ENCODE measurements at regions not wholly inside any gene's neighbourhood (a gene's known extent, or its start where the extent isn't known, plus 50 kb on each side); places are given as distances from the start of the nearest gene placed in this dataset.

- no peak for DNase-seq (ENCODE audit: low spot score)
- Mint-ChIP-seq H3K27me3 (ENCODE audit: low read depth) (no peaks in the 10 kb centered on the region), H3K4me3 (ENCODE audit: unreplicated experiment) (no peak overlapping the region), H3K4me1 (ENCODE audit: low read depth) (peaks cover 7% of the 10 kb centered on the region), H3K27ac (ENCODE audit: unreplicated experiment) (no peak overlapping the region), H3K36me3 (ENCODE audit: low read depth) (peaks cover 21% of the 10 kb centered on the region), H3K9me3 (ENCODE audit: low read depth) (peaks cover 58% of the 10 kb centered on the region)
- no peak for TF ChIP-seq CTCF (IDR thresholded peaks at IDR 0.05)
Observed at GRCh38 chr7:22645418-22646181, 81.4 kb upstream of the IL6 start.

GRCh38 chr7:22642454-22642853 is 84.5 kb upstream of the IL6 start:
- H3K4me1 Mint-ChIP-seq (ENCODE audit: low read depth), result peaks cover 4% of the 10 kb centered on the region
- DNase-seq (ENCODE audit: low spot score), result no peak
- peaks cover 48% of the 10 kb centered on the region for H3K9me3 Mint-ChIP-seq (ENCODE audit: low read depth)
- no peak for TF ChIP-seq CTCF (IDR thresholded peaks at IDR 0.05)
- H3K27me3 Mint-ChIP-seq (ENCODE audit: low read depth), result no peaks in the 10 kb centered on the region
- peaks cover 20% of the 10 kb centered on the region for H3K36me3 Mint-ChIP-seq (ENCODE audit: low read depth)
- no peak overlapping the region for H3K4me3 Mint-ChIP-seq (ENCODE audit: unreplicated experiment)
- no peak overlapping the region for H3K27ac Mint-ChIP-seq (ENCODE audit: unreplicated experiment)

GRCh38 chr7:22640269-22640668 is 86.7 kb upstream of the IL6 start:
- H3K4me3 Mint-ChIP-seq (ENCODE audit: unreplicated experiment), result no peak overlapping the region

GRCh38 chr7:22639396-22639795 is 87.6 kb upstream of the IL6 start:
- no peak for DNase-seq (ENCODE audit: low spot score)
- H3K4me3 Mint-ChIP-seq (ENCODE audit: unreplicated experiment), result no peak overlapping the region
- TF ChIP-seq CTCF (IDR thresholded peaks at IDR 0.05), result no peak
- no peaks in the 10 kb centered on the region for H3K27me3 Mint-ChIP-seq (ENCODE audit: low read depth)
- no peak overlapping the region for H3K27ac Mint-ChIP-seq (ENCODE audit: unreplicated experiment)
- H3K4me1 Mint-ChIP-seq (ENCODE audit: low read depth), result peaks cover 7% of the 10 kb centered on the region
- H3K9me3 Mint-ChIP-seq (ENCODE audit: low read depth), result peaks cover 29% of the 10 kb centered on the region
- H3K36me3 Mint-ChIP-seq (ENCODE audit: low read depth), result peaks cover 17% of the 10 kb centered on the region

More at GRCh38 chr7:22640269-22640668, 86.7 kb upstream of the IL6 start:
- no peak overlapping the region for H3K27ac Mint-ChIP-seq (ENCODE audit: unreplicated experiment)
- H3K27me3 Mint-ChIP-seq (ENCODE audit: low read depth), result no peaks in the 10 kb centered on the region
- H3K9me3 Mint-ChIP-seq (ENCODE audit: low read depth), result peaks cover 30% of the 10 kb centered on the region
- peaks cover 4% of the 10 kb centered on the region for H3K4me1 Mint-ChIP-seq (ENCODE audit: low read depth)
- peaks cover 17% of the 10 kb centered on the region for H3K36me3 Mint-ChIP-seq (ENCODE audit: low read depth)
- DNase-seq (ENCODE audit: low spot score), result no peak
- TF ChIP-seq CTCF (IDR thresholded peaks at IDR 0.05), result no peak

- no peak for TF ChIP-seq CTCF (IDR thresholded peaks at IDR 0.05)
- Mint-ChIP-seq H3K27me3 (ENCODE audit: low read depth) (no peaks in the 10 kb centered on the region), H3K4me1 (ENCODE audit: low read depth) (peaks cover 40% of the 10 kb centered on the region), H3K4me3 (ENCODE audit: unreplicated experiment) (no peak overlapping the region), H3K9me3 (ENCODE audit: low read depth) (no peaks in the 10 kb centered on the region), H3K36me3 (ENCODE audit: low read depth) (no peaks in the 10 kb centered on the region), H3K27ac (ENCODE audit: unreplicated experiment) (no peak overlapping the region)
- no peak for DNase-seq (ENCODE audit: low spot score)
Observed at GRCh38 chr7:22635349-22635748, 91.7 kb upstream of the IL6 start.

Measured in chondrocyte (in vitro differentiated cells).